ENCODE measurements at regions not wholly inside any gene's neighbourhood (a gene's known extent, or its start where the extent isn't known, plus 50 kb on each side); places are given as distances from the start of the nearest gene placed in this dataset.

DNA sequence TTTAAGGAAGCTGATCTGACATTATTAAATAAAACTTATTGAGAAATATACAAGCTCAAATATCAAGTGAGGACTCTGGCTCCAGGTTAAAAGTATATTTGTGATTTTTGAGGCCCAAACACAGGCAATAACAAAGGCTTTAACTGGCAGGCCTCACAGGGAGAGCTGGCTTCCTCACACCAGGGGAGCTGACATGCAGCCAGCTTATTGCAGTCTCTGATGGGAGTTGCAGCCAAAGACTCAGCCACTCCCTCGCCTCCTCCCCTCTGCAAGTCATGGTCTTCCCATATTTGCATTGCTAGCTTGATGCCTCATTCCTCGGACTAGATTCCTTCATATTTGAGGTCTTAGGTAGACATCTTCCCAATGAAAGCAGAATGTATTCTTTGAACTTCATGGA is 647.1 kb upstream of the SLITRK6 start:
- H3K56ac ChIP-seq (ENCODE audit: insufficient read length, low read depth, low read length) = no peak overlapping the region
- no peak overlapping the region for H2BK12ac ChIP-seq (ENCODE audit: insufficient read length, low read depth, low read length)
- Mint-ChIP-seq H3K27ac (no peak overlapping the region), H3K4me1 (peaks cover 9 to 22% of the 10 kb centered on the region in 2 experiments), H3K27me3 (ENCODE audit: low read depth) (no peaks in the 10 kb centered on the region), H3K4me3 (no peak overlapping the region), H3K36me3 (ENCODE audit: insufficient read depth in 1 of 3, low read depth in 3 of 3) (no peaks in the 10 kb centered on the region; a peak in 1 of 7 replicates), H3K9me3 (no peaks in the 10 kb centered on the region)
- no peak overlapping the region for H2BK20ac ChIP-seq (ENCODE audit: low read depth, low read length, poor library complexity, severe bottlenecking)
- H3K23ac ChIP-seq (ENCODE audit: insufficient read length, low read depth, low read length) = no peak overlapping the region
- no peak overlapping the region for H3K14ac ChIP-seq (ENCODE audit: insufficient read depth, low read length)
- H2BK120ac ChIP-seq (ENCODE audit: low read depth, low read length, poor library complexity, severe bottlenecking) = no peak overlapping the region
- H3K4me2 ChIP-seq (ENCODE audit: insufficient read depth, insufficient read length, low read length) = no peak overlapping the region
- H2BK15ac ChIP-seq (ENCODE audit: low read depth, low read length) = no peak overlapping the region
- no peak overlapping the region for H4K5ac ChIP-seq (ENCODE audit: insufficient read length, low read depth, low read length)
- no peak overlapping the region for H2AK5ac ChIP-seq (ENCODE audit: insufficient read length, low read length)
- no peak overlapping the region for H2AFZ ChIP-seq (ENCODE audit: low read length)
- H3K4ac ChIP-seq (ENCODE audit: low read depth, low read length) = no peak overlapping the region
- H3K27me3 ChIP-seq (ENCODE audit: insufficient read depth, low read length) = no peaks in the 10 kb centered on the region
- no peaks in the 10 kb centered on the region for H3K9me3 ChIP-seq (ENCODE audit: control insufficient read depth, low read depth, low read length)
- no peaks in the 10 kb centered on the region for H4K20me1 ChIP-seq (ENCODE audit: control insufficient read depth, insufficient read depth, insufficient read length)
- H3K27ac ChIP-seq (ENCODE audit: insufficient read length, low read depth, low read length) = no peak overlapping the region
- no CpG with 5 or more reads among the region's 2 CpGs for WGBS (ENCODE audit: extremely low coverage, insufficient read length, low lambda C conversion rate)
- no peak overlapping the region for H3K18ac ChIP-seq (ENCODE audit: insufficient read length, low read depth, low read length)
- no peak overlapping the region for H3T11ph ChIP-seq (ENCODE audit: low read length)
- no peak overlapping the region for H4K8ac ChIP-seq (replicated peaks; ENCODE audit: insufficient read length, low read depth, low read length)
- no peaks in the 10 kb centered on the region for H3K79me1 ChIP-seq (ENCODE audit: insufficient read depth, low read depth, low read length, poor library complexity, severe bottlenecking)
- no peaks in the 10 kb centered on the region for H3K23me2 ChIP-seq (ENCODE audit: insufficient read length, low read depth, low read length, poor library complexity, severe bottlenecking)
- H3K9ac ChIP-seq (ENCODE audit: extremely low read depth, insufficient read length, low read length) = no peak overlapping the region
- peaks cover 2% of the 10 kb centered on the region; the same call in 1 of the 2 replicates for H3K4me1 ChIP-seq (ENCODE audit: insufficient read depth, low read length)
- TF ChIP-seq, protein P1, sequence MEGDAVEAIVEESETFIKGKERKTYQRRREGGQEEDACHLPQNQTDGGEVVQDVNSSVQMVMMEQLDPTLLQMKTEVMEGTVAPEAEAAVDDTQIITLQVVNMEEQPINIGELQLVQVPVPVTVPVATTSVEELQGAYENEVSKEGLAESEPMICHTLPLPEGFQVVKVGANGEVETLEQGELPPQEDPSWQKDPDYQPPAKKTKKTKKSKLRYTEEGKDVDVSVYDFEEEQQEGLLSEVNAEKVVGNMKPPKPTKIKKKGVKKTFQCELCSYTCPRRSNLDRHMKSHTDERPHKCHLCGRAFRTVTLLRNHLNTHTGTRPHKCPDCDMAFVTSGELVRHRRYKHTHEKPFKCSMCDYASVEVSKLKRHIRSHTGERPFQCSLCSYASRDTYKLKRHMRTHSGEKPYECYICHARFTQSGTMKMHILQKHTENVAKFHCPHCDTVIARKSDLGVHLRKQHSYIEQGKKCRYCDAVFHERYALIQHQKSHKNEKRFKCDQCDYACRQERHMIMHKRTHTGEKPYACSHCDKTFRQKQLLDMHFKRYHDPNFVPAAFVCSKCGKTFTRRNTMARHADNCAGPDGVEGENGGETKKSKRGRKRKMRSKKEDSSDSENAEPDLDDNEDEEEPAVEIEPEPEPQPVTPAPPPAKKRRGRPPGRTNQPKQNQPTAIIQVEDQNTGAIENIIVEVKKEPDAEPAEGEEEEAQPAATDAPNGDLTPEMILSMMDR (conservative IDR thresholded peaks at IDR 0.05) = no peak
- H3K79me2 ChIP-seq (ENCODE audit: insufficient read depth, low read length) = no peaks in the 10 kb centered on the region
- peak; percentile 66 for DNase-seq
- no peak overlapping the region for H2BK5ac ChIP-seq (ENCODE audit: insufficient read length, low read length)
- H4K91ac ChIP-seq (ENCODE audit: insufficient read length, low read depth, low read length) = no peak overlapping the region

Measured in H9 (cell line).